C4-2B (cell line): ENCODE measurements at regions not wholly inside any gene's neighbourhood (a gene's known extent, or its start where the extent isn't known, plus 50 kb on each side); places are given as distances from the start of the nearest gene placed in this dataset.
"Not testable (repeated sequence)": the region's sequence is repeated elsewhere in the genome, so short reads cannot be mapped to it uniquely, and the experiment has no call there.

Experiments used
- CTCF ChIP-seq: fragments of 450-650 bp; conservative IDR thresholded peaks from 2 replicates; pipeline ENCODE4 v1.5.1; 2017; ENCODE audit warnings: mild to moderate bottlenecking
- ZFX ChIP-seq: fragments of 450-650 bp; IDR thresholded peaks from 2 replicates; pipeline ENCODE4 v1.6.1; 2017

- not testable (repeated sequence) for TF ChIP-seq CTCF, ZFX
These were observed 536.5 kb upstream of the ID2 start for GRCh38 chr2:8145375-8145774.
